Adipose tissue (tissue), 3 donors: ENCODE measurements at regions not wholly inside any gene's neighbourhood (a gene's known extent, or its start where the extent isn't known, plus 50 kb on each side); places are given as distances from the start of the nearest gene placed in this dataset.
"Not testable (repeated sequence)": the region's sequence is repeated elsewhere in the genome, so short reads cannot be mapped to it uniquely, and the experiment has no call there.

Experiments used
- H3K27ac ChIP-seq: one replicate; pipeline ENCODE4 v1.5.1; 2013; ENCODE audit warnings: low read depth, low read length
- WGBS, 3 donors: extraction: QIAGEN DNeasy Blood & Tissue Kit; methylation state at CpG; one replicate each; pipeline ENCODE4 v1.1.7; 2013; 5-methylcytosine and 5-hydroxymethylcytosine counted together
- donor health status: healthy with polysubstance abuse.
- donor health status: Bipolar disorder and iron deficiency.
- donor health status: healthy.

GRCh38 chr4:123649250-123649644 is 252.7 kb downstream of the SPRY1 start:
- H3K27ac ChIP-seq: no peak overlapping the region
- WGBS, 3 donors: 52 to 73% (median 56%) methylated on average over 4 of the region's 4 CpGs

- no peak overlapping the region for H3K27ac ChIP-seq
- 19 to 63% (median 51%) methylated on average over 11 of the region's 11 CpGs for WGBS, 3 donors
Observed at GRCh38 chr4:123649645-123650391, 253.2 kb downstream of the SPRY1 start.

DNA sequence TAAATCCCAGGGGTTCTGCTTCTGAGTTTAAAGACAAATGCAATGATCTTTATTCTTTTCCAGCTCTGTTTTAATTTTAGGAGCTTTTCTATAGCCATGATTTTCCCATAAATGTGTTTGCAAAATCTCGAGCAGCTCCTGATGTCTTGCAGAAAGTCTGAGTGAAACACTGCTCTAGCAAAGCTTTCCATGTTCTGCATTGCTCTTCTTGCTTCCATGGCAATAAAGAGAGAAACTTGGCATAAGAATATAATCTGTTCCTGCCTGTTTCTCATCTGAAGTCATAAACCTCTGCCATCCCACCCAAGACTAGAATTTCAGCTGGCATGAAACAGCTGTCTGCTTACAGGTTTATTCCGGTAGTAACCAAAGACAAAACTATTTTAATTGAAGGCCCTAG is 254.5 kb downstream of the SPRY1 start:
- WGBS, 3 donors: 40 to 47% (median 45%) methylated on average over 2 of the region's 2 CpGs
- H3K27ac ChIP-seq: no peak overlapping the region

GRCh38 chr4:123651536-123652180 is 255.1 kb downstream of the SPRY1 start:
- no peak overlapping the region for H3K27ac ChIP-seq

GRCh38 chr4:123652476-123652875 is 255.9 kb downstream of the SPRY1 start:
- 69 to 83% (median 76%) methylated on average over 1 of the region's 1 CpG for WGBS, 3 donors
- H3K27ac ChIP-seq: no peak overlapping the region

More at GRCh38 chr4:123651536-123652180, 255.1 kb downstream of the SPRY1 start:
- 65 to 92% (median 74%) methylated on average over 1 of the region's 1 CpG for WGBS, 3 donors

- no peak overlapping the region for H3K27ac ChIP-seq
- 88 to 100% (median 89%) methylated on average over 2 of the region's 2 CpGs for WGBS, 3 donors
Observed at GRCh38 chr4:123653236-123653635, 256.6 kb downstream of the SPRY1 start.

- H3K27ac ChIP-seq: not testable (repeated sequence)
Observed at GRCh38 chr4:123656746-123657294, 260.2 kb downstream of the SPRY1 start.

DNA sequence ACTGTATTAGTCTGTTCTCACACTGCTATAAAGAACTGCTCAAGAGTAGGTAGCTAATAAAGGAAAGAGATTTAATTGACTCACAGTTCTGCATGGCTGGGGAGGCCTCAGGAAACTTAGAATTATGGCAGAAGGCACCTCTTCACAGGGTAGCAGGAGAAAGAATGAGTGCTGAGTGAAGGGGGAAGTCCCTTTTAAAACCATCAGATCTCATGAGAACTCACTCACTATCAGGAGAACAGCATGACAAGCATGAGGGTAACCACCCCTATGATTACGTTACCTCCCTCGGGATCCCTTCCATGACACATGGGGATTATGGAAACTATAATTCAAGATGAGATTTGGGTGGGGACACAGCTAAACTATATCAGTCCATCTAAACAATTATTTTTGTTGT is 261.0 kb downstream of the SPRY1 start:
- 92 to 98% (median 95%) methylated on average over 2 of the region's 2 CpGs for WGBS, 3 donors
- H3K27ac ChIP-seq: not testable (repeated sequence)

DNA sequence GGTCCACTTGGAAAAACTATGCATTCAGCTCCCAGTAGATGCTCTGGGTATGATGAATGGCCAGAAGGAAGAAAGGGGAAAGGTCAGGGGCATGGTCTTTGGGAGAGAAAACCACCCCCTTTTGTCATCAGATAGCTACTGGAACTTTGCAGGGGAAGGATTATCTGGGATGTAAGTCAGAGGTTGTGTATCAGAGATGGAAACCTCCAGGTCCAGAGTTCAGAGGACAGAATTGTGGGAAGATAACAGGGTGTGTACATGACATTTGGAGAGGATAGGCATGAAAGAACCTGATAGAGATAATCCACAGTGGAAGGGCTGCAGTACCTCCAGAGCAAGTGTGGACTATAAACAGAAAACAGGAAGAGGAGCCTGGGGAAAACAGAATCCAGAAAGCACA is 262.7 kb downstream of the SPRY1 start:
- no peak overlapping the region for H3K27ac ChIP-seq

DNA sequence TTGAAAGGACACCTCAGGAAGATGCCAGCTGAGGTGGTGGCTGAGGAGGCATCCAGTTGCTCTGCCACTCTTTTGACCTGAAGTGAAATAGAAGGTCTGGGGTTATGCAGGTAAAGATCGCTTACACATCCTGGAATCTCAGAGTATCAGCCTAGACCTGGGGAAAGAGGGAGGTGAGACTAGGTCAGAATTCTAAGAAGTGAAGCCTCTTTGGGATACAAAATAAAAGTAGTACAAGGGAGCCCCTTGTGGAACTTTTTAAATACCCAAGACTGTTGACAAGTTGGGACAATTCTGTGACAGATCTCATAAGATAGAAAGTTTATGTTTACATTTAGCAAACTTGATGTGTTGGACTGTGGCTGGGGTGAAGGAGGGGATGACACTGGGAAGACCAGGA is 263.1 kb downstream of the SPRY1 start:
- 76 to 98% (median 96%) methylated on average over 1 of the region's 1 CpG for WGBS, 3 donors
- H3K27ac ChIP-seq: no peak overlapping the region

- no peak overlapping the region for H3K27ac ChIP-seq
Observed at GRCh38 chr4:123661080-123661737, 264.6 kb downstream of the SPRY1 start.

- H3K27ac ChIP-seq: no peak overlapping the region
Observed at GRCh38 chr4:123662827-123663226, 266.2 kb downstream of the SPRY1 start.

- H3K27ac ChIP-seq: no peak overlapping the region
- 96 to 99% (median 97%) methylated on average over 5 of the region's 5 CpGs for WGBS, 3 donors
Observed at GRCh38 chr4:123666486-123666885, 269.9 kb downstream of the SPRY1 start.

DNA sequence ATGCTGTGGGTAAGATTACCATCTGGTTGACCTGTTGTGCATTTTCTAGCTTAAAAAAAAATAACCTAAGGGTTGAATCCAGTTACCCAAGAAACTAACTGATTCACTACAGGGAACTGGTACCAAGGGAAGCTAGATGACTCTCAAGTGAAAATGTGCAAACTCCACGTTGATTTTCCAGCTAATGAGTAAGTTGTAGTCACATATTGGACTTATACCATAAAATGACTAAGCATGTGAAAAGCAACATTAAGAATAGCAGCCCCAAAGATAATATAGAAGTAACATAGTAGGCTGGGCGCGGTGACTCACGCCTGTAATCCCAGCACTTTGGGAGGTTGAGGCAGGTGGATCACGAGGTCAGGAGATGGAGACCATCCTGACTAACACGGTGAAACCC is 270.9 kb downstream of the SPRY1 start:
- no peak overlapping the region for H3K27ac ChIP-seq
- WGBS, 3 donors: 94 to 100% (median 99%) methylated on average over 6 of the region's 6 CpGs

DNA sequence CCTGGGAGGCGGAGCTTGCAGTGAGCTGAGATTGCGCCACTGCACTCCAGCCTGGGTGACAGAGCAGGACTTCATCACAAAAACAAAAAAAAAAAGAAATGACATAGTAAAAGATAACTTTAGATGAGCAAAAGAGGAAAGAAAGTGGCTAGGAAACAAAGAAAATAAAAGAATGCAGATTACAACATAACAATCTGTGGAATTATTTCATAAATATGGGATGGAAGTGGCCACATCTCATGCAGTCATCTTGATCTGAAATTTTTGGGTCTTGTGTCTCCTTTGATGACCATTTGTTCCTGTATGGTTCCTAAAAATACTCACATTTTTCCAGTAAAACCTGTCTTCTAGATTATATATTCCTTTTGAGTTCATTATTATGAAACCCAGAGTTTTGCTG is 271.4 kb downstream of the SPRY1 start:
- no peak overlapping the region for H3K27ac ChIP-seq
- 99 to 100% (median 100%) methylated on average over 2 of the region's 2 CpGs for WGBS, 3 donors

DNA sequence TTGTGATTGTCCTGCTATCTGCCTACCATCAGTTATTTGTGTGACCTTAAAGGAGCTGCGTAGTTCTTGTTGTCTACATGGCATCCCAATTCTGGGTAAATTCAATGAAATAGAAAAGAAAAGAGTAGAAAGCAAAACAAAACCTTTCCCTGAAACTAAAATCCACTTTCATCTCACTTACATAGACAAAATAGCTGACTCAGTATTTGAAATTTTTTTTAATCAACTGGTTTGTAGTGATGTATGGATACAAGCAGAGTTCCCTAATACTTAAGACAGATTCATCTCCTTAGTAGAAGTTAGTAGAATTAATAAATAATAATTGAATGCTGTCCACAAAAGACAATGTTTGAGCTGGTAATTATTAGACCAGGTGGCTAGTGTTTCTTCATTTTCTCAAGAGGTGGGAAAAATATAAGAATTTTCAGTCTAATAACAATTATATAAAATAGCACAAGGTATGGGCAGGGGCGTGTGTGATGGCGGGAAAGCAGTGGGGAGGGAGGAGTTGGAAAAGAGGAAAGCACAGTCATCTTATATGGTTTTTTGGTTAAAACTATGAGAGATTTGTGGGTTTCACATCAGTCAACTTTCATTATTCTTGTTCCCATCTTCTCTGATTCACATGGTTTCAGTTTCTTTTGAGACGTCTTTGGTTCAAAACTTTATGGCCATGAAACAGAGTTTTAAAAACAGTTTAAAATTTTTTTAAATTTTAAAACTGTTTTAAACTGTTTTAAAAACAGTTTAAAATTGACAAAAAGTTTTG is 275.2 kb downstream of the SPRY1 start:
- 61 to 86% (median 67%) methylated on average over 4 of the region's 4 CpGs for WGBS, 3 donors
- no peak overlapping the region for H3K27ac ChIP-seq

GRCh38 chr4:123672987-123673386 is 276.4 kb downstream of the SPRY1 start:
- WGBS, 3 donors: 45 to 64% (median 60%) methylated on average over 3 of the region's 3 CpGs
- H3K27ac ChIP-seq: no peak overlapping the region

DNA sequence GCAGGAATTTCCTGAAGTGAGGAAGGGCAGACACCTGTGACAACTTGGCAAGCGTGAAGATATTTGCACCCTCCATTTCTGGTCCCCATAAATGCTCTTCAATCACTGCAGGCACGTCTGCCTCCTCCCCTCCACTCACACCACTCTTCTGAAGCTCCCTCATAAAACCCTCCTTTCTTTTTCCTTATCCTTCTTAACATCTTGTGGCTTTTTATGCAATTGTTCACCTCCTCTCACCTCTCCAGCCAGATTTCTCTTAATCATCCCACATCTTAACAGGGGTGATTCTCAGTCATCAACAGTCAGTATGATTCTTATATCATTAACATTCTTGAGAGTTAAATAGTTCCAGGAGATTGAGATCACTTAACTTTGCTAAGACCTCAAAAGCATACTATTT is 277.4 kb downstream of the SPRY1 start:
- H3K27ac ChIP-seq: no peak overlapping the region
- 78 to 86% (median 79%) methylated on average over 2 of the region's 2 CpGs for WGBS, 3 donors
